K562 (cell line): ENCODE measurements at regions not wholly inside any gene's neighbourhood (a gene's known extent, or its start where the extent isn't known, plus 50 kb on each side); places are given as distances from the start of the nearest gene placed in this dataset.

Source experiments
- FOXO4 ChIP-seq: fragments of 450-650 bp; formaldehyde crosslinking; IDR thresholded peaks from 2 replicates; pipeline ENCODE4 v1.4.0; 2020; ENCODE audit warnings: mild to moderate bottlenecking, moderate library complexity
- GTF2B ChIP-seq: IDR thresholded peaks from 2 replicates; pipeline ENCODE4 v1.6.1; 2011; ENCODE audit not compliant: insufficient read length; ENCODE audit errors: extremely low read depth
- HBP1 ChIP-seq: fragments of 450-650 bp; formaldehyde crosslinking; IDR thresholded peaks from 2 replicates; pipeline ENCODE4 v1.4.0; 2022; ENCODE audit warnings: missing genetic modification characterization
- HNRNPUL1 ChIP-seq: fragments of 200-400 bp; formaldehyde crosslinking; IDR thresholded peaks from 2 replicates; pipeline ENCODE4 v1.6.1; 2017; ENCODE audit warnings: low read length
- HOMEZ ChIP-seq: fragments of 250-450 bp; sonication (Bioruptor Pico); IDR thresholded peaks from 2 replicates; pipeline ENCODE4 v1.4.0; 2020; ENCODE audit warnings: mild to moderate bottlenecking, moderate library complexity
- KLF13 ChIP-seq: fragments of 450-650 bp; IDR thresholded peaks from 2 replicates; pipeline ENCODE4 v1.6.1; 2016; ENCODE audit warnings: missing genetic modification characterization, low read depth, mild to moderate bottlenecking, missing compliant biosample characterization, moderate library complexity, borderline replicate concordance
- L3MBTL2 ChIP-seq: fragments of 450-650 bp; IDR thresholded peaks from 2 replicates; pipeline ENCODE4 v1.6.1; 2016; ENCODE audit warnings: mild to moderate bottlenecking, moderate library complexity
- MAFG ChIP-seq: fragments of 450-650 bp; conservative IDR thresholded peaks from 2 replicates; pipeline ENCODE4 v1.6.1; 2016; ENCODE audit warnings: missing genetic modification characterization, missing compliant biosample characterization
- MNT ChIP-seq, 2 experiments: fragments of 450-650 bp; conservative IDR thresholded peaks; 2 replicates each; pipeline ENCODE4 v1.6.1; 2017; ENCODE audit warnings: mild to moderate bottlenecking in 2 of 2, moderate library complexity in 2 of 2
- NR2F6 ChIP-seq: fragments of 450-650 bp; formaldehyde crosslinking; IDR thresholded peaks from 2 replicates; pipeline ENCODE4 v1.4.0; 2020; ENCODE audit warnings: mild to moderate bottlenecking
- NR3C1 ChIP-seq: sonication (generic); formaldehyde crosslinking; IDR thresholded peaks from 2 replicates; pipeline ENCODE4 v1.8.1; 2022; ENCODE audit warnings: missing genetic modification reagents
- POLR2G ChIP-seq: fragments of 200-400 bp; formaldehyde crosslinking; IDR thresholded peaks from 2 replicates; pipeline ENCODE4 v1.6.1; 2017; ENCODE audit warnings: low read depth, mild to moderate bottlenecking, antibody characterized with exemption, low read length, moderate library complexity
- TAF9B ChIP-seq: fragments of 450-650 bp; IDR thresholded peaks from 2 replicates; pipeline ENCODE4 v1.6.1; 2018; ENCODE audit warnings: mild to moderate bottlenecking; ENCODE audit not compliant: partially characterized antibody
- THRA ChIP-seq: fragments of 450-650 bp; IDR thresholded peaks from 2 replicates; pipeline ENCODE4 v1.6.1; 2017; ENCODE audit warnings: mild to moderate bottlenecking, moderate library complexity
- TRIM28 ChIP-seq: fragments of 450-650 bp; IDR thresholded peaks from 2 replicates; pipeline ENCODE4 v1.6.1; 2017
- ZNF449 ChIP-seq: fragments of 250-450 bp; sonication (Bioruptor Pico); IDR thresholded peaks from 2 replicates; pipeline ENCODE4 v1.8.0; 2022; ENCODE audit warnings: moderate library complexity, mild to moderate bottlenecking, inconsistent platforms
- ZNF583 ChIP-seq: fragments of 250-450 bp; sonication (Bioruptor Pico); IDR thresholded peaks from 2 replicates; pipeline ENCODE4 v1.4.0; 2020

- TF ChIP-seq POLR2G = no peak
- TF ChIP-seq TAF9B = no peak
- 0 out of 4 replicates have a peak, but pooled peaks of 1 of the 2 experiments have one; percentile 17 for TF ChIP-seq MNT (conservative IDR thresholded peaks at IDR 0.05)
- TF ChIP-seq HNRNPUL1 = no peak
- TF ChIP-seq GTF2B = peak; percentile 29
- TF ChIP-seq HBP1 (CRISPR knock-in tag) = peak; percentile 72; the same call in 1 of the 2 replicates
- TF ChIP-seq THRA = peak; percentile 51
- 0 out of 2 replicates have a peak, but pooled peaks have one; percentile 59 for TF ChIP-seq HOMEZ (CRISPR knock-in tag)
- TF ChIP-seq L3MBTL2 = 0 out of 2 replicates have a peak, but pooled peaks have one; percentile 28
- peak; percentile 85 for TF ChIP-seq ZNF583 (CRISPR knock-in tag)
- no peak for TF ChIP-seq NR3C1 (CRISPR knock-in tag)
- 0 out of 2 replicates have a peak, but pooled peaks have one; percentile 3 for TF ChIP-seq MAFG
- no peak for TF ChIP-seq NR2F6
- no peak for TF ChIP-seq KLF13 (tag)
- TF ChIP-seq FOXO4 (CRISPR knock-in tag) = 0 out of 2 replicates have a peak, but pooled peaks have one; percentile 51
- peak; percentile 65; the same call in 1 of the 2 replicates for TF ChIP-seq ZNF449 (CRISPR knock-in tag)
- TF ChIP-seq TRIM28 = no peak
Observed at GRCh38 chr6:15897063-15897876, 231.6 kb upstream of the MYLIP start (continued).
